HepG2 (cell line): ENCODE measurements at regions not wholly inside any gene's neighbourhood (a gene's known extent, or its start where the extent isn't known, plus 50 kb on each side); places are given as distances from the start of the nearest gene placed in this dataset.

Experiments
- ATAC-seq: fragments of 200-7000 bp; cut with Tn5 transposase; 3 replicates; pipeline ENCODE4 v1.9.1; 2020; ENCODE audit warnings: mild to moderate bottlenecking, moderate library complexity
- BruUV-seq: library from RNA; stranded (reverse); fragments of 400-500 nt; replicated peaks from 2 replicates; lab custom pipeline; 2021; lab: Mats Ljungman, UMichigan
- CTCF ChIA-PET: fragments of 300-600 bp; formaldehyde crosslinking; extraction: SDS; loops from one replicate; lab custom pipeline; 2021; ENCODE audit warnings: low total read pairs, inconsistent platforms, low intra/inter-chr PET ratio; lab: Yijun Ruan, JAX
- POLR2A ChIA-PET: fragments of 350-600 bp; sonication (Branson Sonifier 250); formaldehyde crosslinking; loops from one replicate; lab custom pipeline; 2020; ENCODE audit warnings: antibody characterized with exemption, inconsistent platforms; lab: Yijun Ruan, JAX
- DNase-seq: peaks from one replicate; pipeline ENCODE4 v3.0.0-alpha.2; 2015; ENCODE audit warnings: low spot score
- FAIRE-seq: peaks from 3 replicates; lab custom pipeline; 2011; peaks lifted over from hg19 to GRCh38; lab: Jason Lieb, UNC
- H2AFZ ChIP-seq: one replicate; pipeline ENCODE4 v1.6.1; 2011; ENCODE audit warnings: low read length, inconsistent platforms
- H3K27ac ChIP-seq: fragments of 300-600 bp; 3 replicates; pipeline ENCODE4 v1.8.0; 2011; ENCODE audit warnings: mixed run types, mild to moderate bottlenecking, mixed read lengths, low read length, inconsistent platforms; ENCODE audit not compliant: insufficient read depth; ENCODE audit errors: extremely low read length
- H3K27me3 ChIP-seq, 2 experiments: fragments of 200-600 bp in 1 of 2; 2 replicates in 1 of 2; 3 replicates in 1 of 2; pipeline versions ENCODE4 v1.6.0 to v1.8.0; 2011; ENCODE audit warnings: low read length in 2 of 2, mild to moderate bottlenecking in 2 of 2, moderate library complexity in 2 of 2, inconsistent platforms in 1 of 2; ENCODE audit not compliant: insufficient read depth in 2 of 2, control insufficient read depth in 1 of 2
- H3K36me3 ChIP-seq, 2 experiments: fragments of 200-600 bp in 1 of 2; replicated peaks in 1 of 2; 2 replicates in 1 of 2; 3 replicates in 1 of 2; pipeline versions ENCODE4 v1.5.1 to v1.8.0; 2011; ENCODE audit warnings: low read length in 2 of 2, inconsistent platforms in 1 of 2; ENCODE audit not compliant: insufficient read depth in 2 of 2, control insufficient read depth in 1 of 2
- H3K4me1 ChIP-seq: 2 replicates; pipeline ENCODE4 v1.5.1; 2012; ENCODE audit warnings: low read length, inconsistent platforms; ENCODE audit not compliant: insufficient read depth
- H3K4me2 ChIP-seq: 2 replicates; pipeline ENCODE4 v1.6.0; 2011; ENCODE audit warnings: low read depth, low read length, inconsistent platforms
- H3K4me3 ChIP-seq, 3 experiments: fragments of 200-600 bp in 1 of 3; sonication (generic), shearing (Covaris generic) in 1 of 3; replicated peaks in 1 of 3; 2 replicates each; pipeline ENCODE4 v1.5.1; 2011 to 2016; ENCODE audit warnings: low read length in 3 of 3, inconsistent platforms in 2 of 3, low read depth in 2 of 3, mild to moderate bottlenecking in 2 of 3, control low read depth in 1 of 3, mixed read lengths in 1 of 3; ENCODE audit not compliant: insufficient read depth in 1 of 3
- H3K79me2 ChIP-seq: one replicate; pipeline ENCODE4 v1.6.1; 2011; ENCODE audit warnings: low read length, inconsistent platforms; ENCODE audit not compliant: insufficient read depth
- H3K9ac ChIP-seq: 2 replicates; pipeline ENCODE4 v1.6.0; 2011; ENCODE audit warnings: mild to moderate bottlenecking, low read depth, low read length, inconsistent platforms; ENCODE audit not compliant: insufficient read depth
- H3K9me3 ChIP-seq: 2 replicates; pipeline ENCODE4 v1.5.1; 2012; ENCODE audit warnings: mild to moderate bottlenecking, low read length
- H4K20me1 ChIP-seq: 2 replicates; pipeline ENCODE4 v1.6.0; 2011; ENCODE audit warnings: inconsistent platforms, mild to moderate bottlenecking, low read length, moderate library complexity; ENCODE audit not compliant: insufficient read depth
- FOXK2 ChIP-seq: fragments of 450-650 bp; IDR thresholded peaks from 2 replicates; pipeline ENCODE4 v1.6.1; 2016
- SIN3B ChIP-seq: fragments of 150-350 bp; IDR thresholded peaks from 2 replicates; pipeline ENCODE4 v1.6.1; 2014; ENCODE audit warnings: low read length
- SSRP1 ChIP-seq: IDR thresholded peaks from 2 replicates; pipeline ENCODE4 v1.6.1; 2016; ENCODE audit warnings: control low read depth
- ZNF24 ChIP-seq: fragments of 450-650 bp; IDR thresholded peaks from 2 replicates; pipeline ENCODE4 v1.6.1; 2017; ENCODE audit warnings: antibody characterized with exemption, mild to moderate bottlenecking
- ZNF547 ChIP-seq: sonication (generic); formaldehyde crosslinking; IDR thresholded peaks from 2 replicates; pipeline ENCODE4 v1.5.1; 2020; ENCODE audit warnings: mild to moderate bottlenecking, missing genetic modification reagents
- ZNF800 ChIP-seq: sonication (generic); formaldehyde crosslinking; IDR thresholded peaks from 2 replicates; pipeline ENCODE4 v1.4.0; 2020; ENCODE audit warnings: missing genetic modification reagents
- WGBS: methylation state at CpG from one replicate; pipeline ENCODE4 v1.1.6; 2017; ENCODE audit warnings: low lambda C conversion rate; 5-methylcytosine and 5-hydroxymethylcytosine counted together
- in situ Hi-C: cut with HindIII; loops from 2 replicates; pipeline ENCODE4 v1.10.0; 2017; ENCODE audit warnings: low pct_unique_long_range_greater_than_20kb; ENCODE audit not compliant: extremely low pct_ligation_motif_present
- intact Hi-C: fragments of 100-400 bp; cut with micrococcal nuclease; formaldehyde crosslinking; loops from one replicate; pipeline ENCODE4 v1.10.0; 2022; ENCODE audit not compliant: unreplicated experiment
- TF ChIP-seq, protein P1 (sequence below): sonication (generic); formaldehyde crosslinking; IDR thresholded peaks from 2 replicates; pipeline ENCODE4 v1.4.0; 2020; ENCODE audit warnings: low read depth, missing genetic modification reagents

- TF ChIP-seq ZNF800 (CRISPR knock-in tag): no peak
- TF ChIP-seq, protein P1, sequence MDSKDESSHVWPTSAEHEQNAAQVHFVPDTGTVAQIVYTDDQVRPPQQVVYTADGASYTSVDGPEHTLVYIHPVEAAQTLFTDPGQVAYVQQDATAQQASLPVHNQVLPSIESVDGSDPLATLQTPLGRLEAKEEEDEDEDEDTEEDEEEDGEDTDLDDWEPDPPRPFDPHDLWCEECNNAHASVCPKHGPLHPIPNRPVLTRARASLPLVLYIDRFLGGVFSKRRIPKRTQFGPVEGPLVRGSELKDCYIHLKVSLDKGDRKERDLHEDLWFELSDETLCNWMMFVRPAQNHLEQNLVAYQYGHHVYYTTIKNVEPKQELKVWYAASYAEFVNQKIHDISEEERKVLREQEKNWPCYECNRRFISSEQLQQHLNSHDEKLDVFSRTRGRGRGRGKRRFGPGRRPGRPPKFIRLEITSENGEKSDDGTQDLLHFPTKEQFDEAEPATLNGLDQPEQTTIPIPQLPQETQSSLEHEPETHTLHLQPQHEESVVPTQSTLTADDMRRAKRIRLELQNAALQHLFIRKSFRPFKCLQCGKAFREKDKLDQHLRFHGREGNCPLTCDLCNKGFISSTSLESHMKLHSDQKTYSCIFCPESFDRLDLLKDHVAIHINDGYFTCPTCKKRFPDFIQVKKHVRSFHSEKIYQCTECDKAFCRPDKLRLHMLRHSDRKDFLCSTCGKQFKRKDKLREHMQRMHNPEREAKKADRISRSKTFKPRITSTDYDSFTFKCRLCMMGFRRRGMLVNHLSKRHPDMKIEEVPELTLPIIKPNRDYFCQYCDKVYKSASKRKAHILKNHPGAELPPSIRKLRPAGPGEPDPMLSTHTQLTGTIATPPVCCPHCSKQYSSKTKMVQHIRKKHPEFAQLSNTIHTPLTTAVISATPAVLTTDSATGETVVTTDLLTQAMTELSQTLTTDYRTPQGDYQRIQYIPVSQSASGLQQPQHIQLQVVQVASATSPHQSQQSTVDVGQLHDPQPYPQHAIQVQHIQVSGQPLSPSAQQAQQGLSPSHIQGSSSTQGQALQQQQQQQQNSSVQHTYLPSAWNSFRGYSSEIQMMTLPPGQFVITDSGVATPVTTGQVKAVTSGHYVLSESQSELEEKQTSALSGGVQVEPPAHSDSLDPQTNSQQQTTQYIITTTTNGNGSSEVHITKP (CRISPR knock-in tag): no peak
- no peak for TF ChIP-seq FOXK2
- TF ChIP-seq SSRP1 (CRISPR knock-in tag): no peak
- TF ChIP-seq ZNF547 (CRISPR knock-in tag): no peak
- no peak for TF ChIP-seq ZNF24
- TF ChIP-seq SIN3B: no peak
- TF ChIP-seq, all 625 proteins: peak for 0
- no peak overlapping the region for H3K27ac ChIP-seq
- no peaks in the 10 kb centered on the region for H3K27me3 ChIP-seq
- no peaks in the 10 kb centered on the region for H3K79me2 ChIP-seq
- no peak for FAIRE-seq
- H4K20me1 ChIP-seq: no peaks in the 10 kb centered on the region
- H3K4me2 ChIP-seq: no peak overlapping the region
- CTCF ChIA-PET: no interaction called here
- DNase-seq: no peak
- H3K36me3 ChIP-seq: no peaks in the 10 kb centered on the region
- 12% methylated on average over 5 of the region's 5 CpGs for WGBS
- POLR2A ChIA-PET: no interaction called here
- intact Hi-C loops: no loop called here
- H3K9me3 ChIP-seq: no peaks in the 10 kb centered on the region
- no TSS peak for BruUV-seq
- peaks cover 9% of the 10 kb centered on the region for H3K4me1 ChIP-seq
- H3K4me3 ChIP-seq: no peak overlapping the region
- in situ Hi-C loops: no loop called here
- no peak for ATAC-seq
- no peak overlapping the region for H2AFZ ChIP-seq
- H3K9ac ChIP-seq: no peak overlapping the region
These were observed 205.2 kb upstream of the DAB2 start for GRCh38 chr5:39629946-39630345.
